Neural crest cell (in vitro differentiated cells): ENCODE measurements at regions not wholly inside any gene's neighbourhood (a gene's known extent, or its start where the extent isn't known, plus 50 kb on each side); places are given as distances from the start of the nearest gene placed in this dataset.

ENCODE experiments used
- DNase-seq: peaks from one replicate; pipeline ENCODE4 v3.0.0; 2021; ENCODE audit warnings: low read depth, mixed read lengths, low spot score
- H3K27ac Mint-ChIP-seq: one replicate; pipeline ENCODE4 v1.8.0; 2021; ENCODE audit warnings: mild to moderate bottlenecking, mixed read lengths; ENCODE audit not compliant: unreplicated experiment
- H3K27me3 Mint-ChIP-seq: 2 replicates; pipeline ENCODE4 v1.8.0; 2021; ENCODE audit warnings: low read depth, mild to moderate bottlenecking, mixed read lengths
- H3K36me3 Mint-ChIP-seq: 2 replicates; pipeline ENCODE4 v1.8.0; 2021; ENCODE audit warnings: low read depth, mild to moderate bottlenecking, mixed read lengths
- H3K4me1 Mint-ChIP-seq: 2 replicates; pipeline ENCODE4 v1.8.0; 2021; ENCODE audit warnings: mixed read lengths
- H3K4me3 Mint-ChIP-seq: one replicate; pipeline ENCODE4 v1.8.0; 2021; ENCODE audit warnings: mild to moderate bottlenecking, mixed read lengths
- H3K9me3 Mint-ChIP-seq: 2 replicates; pipeline ENCODE4 v1.8.0; 2021; ENCODE audit warnings: mixed read lengths
- TF ChIP-seq, protein P1 (sequence below): fragments of 200-600 bp; sonication (generic); conservative IDR thresholded peaks from 2 replicates; pipeline ENCODE4 v1.5.0; 2021; ENCODE audit warnings: antibody characterized with exemption, mild to moderate bottlenecking

DNA sequence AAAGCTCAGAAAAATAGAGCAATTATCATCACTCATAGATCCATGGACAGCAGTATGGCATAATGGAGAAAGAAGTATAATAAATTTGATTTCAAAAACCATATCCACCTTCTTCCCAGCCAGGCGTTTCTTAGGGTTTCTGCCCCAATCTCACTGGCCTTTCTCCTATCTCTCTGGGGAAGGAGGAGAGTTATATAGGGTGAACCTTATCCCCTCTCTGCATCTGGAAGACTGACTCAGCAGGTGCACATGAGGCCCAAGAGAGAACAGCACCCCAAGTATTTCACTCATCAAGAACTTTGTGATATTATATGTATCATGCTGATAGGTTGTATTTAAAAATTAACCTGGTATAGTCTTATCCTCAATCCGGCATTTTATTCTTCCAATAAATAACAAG, 318.8 kb upstream of the RASGEF1B start:
- no peaks in the 10 kb centered on the region for H3K27me3 Mint-ChIP-seq
- no peaks in the 10 kb centered on the region for H3K36me3 Mint-ChIP-seq

DNA sequence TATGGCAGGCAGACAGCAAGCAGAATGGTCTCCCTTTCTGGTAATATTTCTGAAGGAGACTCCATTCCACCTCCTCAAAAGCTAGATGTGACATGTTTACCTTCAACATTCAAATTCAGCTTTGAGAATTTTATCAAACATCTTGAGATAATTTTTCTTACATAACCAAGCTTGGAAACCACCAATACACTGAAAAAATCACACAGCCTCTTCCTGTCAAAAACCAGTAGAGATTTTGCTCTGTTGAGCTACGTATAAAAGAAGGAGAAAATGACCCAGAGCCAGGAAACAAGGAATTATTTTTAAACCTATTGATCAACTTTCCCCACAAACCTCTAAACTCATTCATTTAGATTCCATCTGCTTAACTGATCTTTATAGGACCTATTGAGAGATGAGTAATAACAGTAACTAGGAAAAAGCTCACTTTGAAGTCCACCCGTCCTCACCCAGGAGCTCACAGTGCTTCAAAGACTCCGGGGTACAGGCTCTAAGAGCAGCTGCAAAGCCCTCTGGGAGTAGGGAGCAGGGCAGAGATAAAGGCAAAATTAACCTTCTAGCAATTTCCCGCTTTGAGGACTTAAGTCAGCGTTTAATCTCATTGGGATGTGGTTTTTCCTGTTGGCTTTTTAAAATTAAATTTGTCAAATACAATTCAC, 318.2 kb upstream of the RASGEF1B start:
- DNase-seq: no peak
- Mint-ChIP-seq H3K4me1 (no peaks in the 10 kb centered on the region), H3K4me3 (no peak overlapping the region), H3K27me3 (no peaks in the 10 kb centered on the region), H3K36me3 (no peaks in the 10 kb centered on the region), H3K27ac (no peak overlapping the region), H3K9me3 (no peaks in the 10 kb centered on the region)
- TF ChIP-seq, protein P1, sequence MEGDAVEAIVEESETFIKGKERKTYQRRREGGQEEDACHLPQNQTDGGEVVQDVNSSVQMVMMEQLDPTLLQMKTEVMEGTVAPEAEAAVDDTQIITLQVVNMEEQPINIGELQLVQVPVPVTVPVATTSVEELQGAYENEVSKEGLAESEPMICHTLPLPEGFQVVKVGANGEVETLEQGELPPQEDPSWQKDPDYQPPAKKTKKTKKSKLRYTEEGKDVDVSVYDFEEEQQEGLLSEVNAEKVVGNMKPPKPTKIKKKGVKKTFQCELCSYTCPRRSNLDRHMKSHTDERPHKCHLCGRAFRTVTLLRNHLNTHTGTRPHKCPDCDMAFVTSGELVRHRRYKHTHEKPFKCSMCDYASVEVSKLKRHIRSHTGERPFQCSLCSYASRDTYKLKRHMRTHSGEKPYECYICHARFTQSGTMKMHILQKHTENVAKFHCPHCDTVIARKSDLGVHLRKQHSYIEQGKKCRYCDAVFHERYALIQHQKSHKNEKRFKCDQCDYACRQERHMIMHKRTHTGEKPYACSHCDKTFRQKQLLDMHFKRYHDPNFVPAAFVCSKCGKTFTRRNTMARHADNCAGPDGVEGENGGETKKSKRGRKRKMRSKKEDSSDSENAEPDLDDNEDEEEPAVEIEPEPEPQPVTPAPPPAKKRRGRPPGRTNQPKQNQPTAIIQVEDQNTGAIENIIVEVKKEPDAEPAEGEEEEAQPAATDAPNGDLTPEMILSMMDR: no peak

More for the DNA sequence above, 318.8 kb upstream of the RASGEF1B start:
- Mint-ChIP-seq H3K9me3 (no peaks in the 10 kb centered on the region), H3K4me1 (no peaks in the 10 kb centered on the region), H3K27ac (no peak overlapping the region), H3K4me3 (no peak overlapping the region)
- no peak for DNase-seq
- TF ChIP-seq, protein P1: no peak

DNA sequence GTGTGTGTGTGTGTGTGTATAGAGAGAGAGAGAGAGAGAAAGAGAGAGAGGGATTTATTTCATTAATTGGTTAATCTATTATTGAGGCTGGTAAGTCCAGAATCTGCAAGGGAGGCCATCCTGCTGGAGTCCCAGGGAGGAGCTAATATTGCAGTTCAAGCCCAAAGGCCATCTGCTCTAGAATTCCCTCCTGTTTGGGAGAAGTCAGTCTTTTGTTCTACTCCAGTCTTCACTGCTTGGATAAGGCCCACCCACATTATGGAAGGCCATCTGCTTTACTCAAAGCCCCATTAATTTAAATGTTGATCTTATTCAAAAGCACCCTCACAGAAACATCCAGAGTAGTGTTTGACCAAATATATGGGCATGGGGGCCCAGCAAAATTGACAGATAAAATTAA, 317.5 kb upstream of the RASGEF1B start:
- Mint-ChIP-seq H3K27me3 (no peaks in the 10 kb centered on the region), H3K27ac (peak overlapping the region; percentile 86), H3K36me3 (no peaks in the 10 kb centered on the region), H3K9me3 (no peaks in the 10 kb centered on the region), H3K4me3 (no peak overlapping the region), H3K4me1 (no peaks in the 10 kb centered on the region)
- no peak for DNase-seq
- TF ChIP-seq, protein P1: no peak

DNA sequence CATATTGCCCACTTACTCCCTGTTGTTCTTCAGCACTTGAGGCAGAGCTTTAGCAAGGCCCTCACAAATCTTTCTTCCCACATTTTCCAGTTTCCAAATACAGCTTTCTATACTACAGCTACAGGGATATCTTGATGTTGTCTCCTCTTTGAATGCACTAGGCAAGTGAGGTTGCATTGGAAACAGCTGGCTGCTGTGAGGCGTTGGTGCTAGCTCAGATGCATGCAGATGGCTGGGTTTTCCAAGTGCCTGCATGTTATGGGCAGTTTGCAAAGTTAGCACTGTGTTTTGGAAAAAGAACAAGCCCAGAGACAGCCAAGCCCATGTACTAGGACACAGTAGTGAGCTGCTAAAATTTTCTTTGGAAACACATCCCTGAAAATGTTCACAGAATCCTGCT, 315.1 kb upstream of the RASGEF1B start:
- peaks cover 11% of the 10 kb centered on the region for H3K4me1 Mint-ChIP-seq
- H3K36me3 Mint-ChIP-seq: no peaks in the 10 kb centered on the region
- H3K9me3 Mint-ChIP-seq: no peaks in the 10 kb centered on the region
- no peak overlapping the region for H3K27ac Mint-ChIP-seq
- TF ChIP-seq, protein P1: no peak
- no peak overlapping the region for H3K4me3 Mint-ChIP-seq
- no peak for DNase-seq
- no peaks in the 10 kb centered on the region for H3K27me3 Mint-ChIP-seq

DNA sequence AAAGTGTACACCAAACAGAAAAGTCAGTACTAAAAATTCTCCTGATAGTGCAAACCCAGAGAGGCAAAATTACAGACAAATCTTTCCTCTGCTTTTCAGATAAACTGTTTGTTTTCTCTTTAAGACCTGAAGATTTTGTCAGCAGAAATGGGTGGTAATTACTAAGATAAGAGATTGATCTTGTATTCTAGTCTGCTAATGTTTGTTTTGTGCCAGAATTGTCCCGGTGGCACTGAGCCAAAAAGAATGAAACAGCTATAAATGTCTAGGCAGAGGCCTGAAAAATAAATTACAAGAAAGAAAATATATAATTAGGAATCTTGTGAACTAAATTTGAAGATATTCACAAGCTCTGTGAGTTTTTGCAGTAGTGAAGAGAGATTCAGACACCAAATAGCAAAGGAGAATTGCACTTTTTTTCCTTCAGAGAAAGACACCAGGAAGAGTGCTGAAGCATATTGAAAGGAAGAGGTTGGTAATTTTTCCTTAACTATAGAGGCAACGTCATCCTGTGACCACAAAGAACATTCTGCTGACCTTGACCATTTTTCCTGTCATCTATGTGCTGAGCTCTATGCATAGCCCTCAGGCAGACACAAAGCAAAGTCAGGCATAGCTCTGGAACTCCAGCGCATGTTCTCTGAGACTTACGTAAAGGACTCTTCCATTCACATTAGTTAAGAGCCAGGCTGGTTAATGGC, 314.5 kb upstream of the RASGEF1B start:
- no peaks in the 10 kb centered on the region for H3K9me3 Mint-ChIP-seq
- H3K36me3 Mint-ChIP-seq: no peaks in the 10 kb centered on the region
- H3K4me1 Mint-ChIP-seq: peaks cover 11% of the 10 kb centered on the region
- DNase-seq: no peak
- H3K27ac Mint-ChIP-seq: no peak overlapping the region
- TF ChIP-seq, protein P1: no peak
- no peak overlapping the region for H3K4me3 Mint-ChIP-seq
- H3K27me3 Mint-ChIP-seq: no peaks in the 10 kb centered on the region
